Activated CD8-positive, alpha-beta memory T cell treated with anti-CD3 and anti-CD28 coated beads, Interleukin-2, amount 10 ng/mL, durations not matched to agents 7 days and 5 days (primary cell): ENCODE measurements at regions not wholly inside any gene's neighbourhood (a gene's known extent, or its start where the extent isn't known, plus 50 kb on each side); places are given as distances from the start of the nearest gene placed in this dataset.
"Not testable (repeated sequence)": the region's sequence is repeated elsewhere in the genome, so short reads cannot be mapped to it uniquely, and the experiment has no call there.

Source experiments
- ATAC-seq: fragments of 150-1000 bp; cut with Tn5 transposase; one replicate; pipeline ENCODE4 v1.10.0; 2021; ENCODE audit warnings: moderate library complexity
- CTCF ChIA-PET: fragments of 350-600 bp; sonication (Branson Sonifier 250); formaldehyde crosslinking; loops from one replicate; lab custom pipeline; 2021; ENCODE audit warnings: antibody characterized with exemption; lab: Charles Lee
- DNase-seq: peaks from one replicate; pipeline ENCODE4 v3.0.0-alpha.2; 2020
- H3K27ac Mint-ChIP-seq: one replicate; pipeline ENCODE4 v1.8.0; 2021; ENCODE audit warnings: mild to moderate bottlenecking, mixed read lengths
- H3K27me3 Mint-ChIP-seq: one replicate; pipeline ENCODE4 v1.8.0; 2021; ENCODE audit warnings: mixed read lengths
- H3K36me3 Mint-ChIP-seq: one replicate; pipeline ENCODE4 v1.8.0; 2021; ENCODE audit warnings: mild to moderate bottlenecking, mixed read lengths
- H3K4me1 Mint-ChIP-seq: one replicate; pipeline ENCODE4 v1.8.0; 2021; ENCODE audit warnings: mixed read lengths
- H3K4me3 Mint-ChIP-seq: one replicate; pipeline ENCODE4 v1.8.0; 2021; ENCODE audit warnings: mild to moderate bottlenecking, moderate library complexity, mixed read lengths
- H3K9me3 Mint-ChIP-seq: one replicate; pipeline ENCODE4 v1.8.0; 2022; ENCODE audit warnings: low read depth, mixed read lengths

- not testable (repeated sequence) for DNase-seq
Observed at GRCh38 chr3:162708942-162709706, 1212.5 kb downstream of the OTOL1 start.

GRCh38 chr3:162710332-162711112, 1213.9 kb downstream of the OTOL1 start:
- Mint-ChIP-seq H3K9me3 (peaks cover 3% of the 10 kb centered on the region), H3K27ac (no peak overlapping the region), H3K4me1 (no peaks in the 10 kb centered on the region), H3K36me3 (no peaks in the 10 kb centered on the region), H3K27me3 (no peaks in the 10 kb centered on the region), H3K4me3 (no peak overlapping the region)
- ATAC-seq (no peak), DNase-seq (no peak)
- CTCF ChIA-PET, result no interaction called here

More at GRCh38 chr3:162708942-162709706, 1212.5 kb downstream of the OTOL1 start:
- ATAC-seq, CTCF ChIA-PET, H3K9me3 Mint-ChIP-seq, H3K27me3 Mint-ChIP-seq, H3K27ac Mint-ChIP-seq, H3K36me3 Mint-ChIP-seq, H3K4me3 Mint-ChIP-seq, H3K4me1 Mint-ChIP-seq: not testable (repeated sequence)

GRCh38 chr3:162717074-162717473, 1220.5 kb downstream of the OTOL1 start:
- H3K9me3 Mint-ChIP-seq, ATAC-seq, DNase-seq, CTCF ChIA-PET, H3K36me3 Mint-ChIP-seq, H3K27ac Mint-ChIP-seq, H3K27me3 Mint-ChIP-seq, H3K4me1 Mint-ChIP-seq, H3K4me3 Mint-ChIP-seq: not testable (repeated sequence)

GRCh38 chr3:162718697-162719096, 1222.1 kb downstream of the OTOL1 start:
- no peaks in the 10 kb centered on the region for H3K27me3 Mint-ChIP-seq
- DNase-seq (no peak), ATAC-seq (no peak)
- no peaks in the 10 kb centered on the region for H3K9me3 Mint-ChIP-seq
- H3K36me3 Mint-ChIP-seq, result no peaks in the 10 kb centered on the region
- H3K27ac Mint-ChIP-seq, result no peak overlapping the region
- H3K4me1 Mint-ChIP-seq, result no peaks in the 10 kb centered on the region
- CTCF ChIA-PET, result no interaction called here
- H3K4me3 Mint-ChIP-seq, result no peak overlapping the region

- no peak for ATAC-seq
- DNase-seq, result no peak
- Mint-ChIP-seq H3K4me1 (no peaks in the 10 kb centered on the region), H3K4me3 (no peak overlapping the region), H3K36me3 (no peaks in the 10 kb centered on the region), H3K9me3 (no peaks in the 10 kb centered on the region), H3K27ac (no peak overlapping the region), H3K27me3 (no peaks in the 10 kb centered on the region)
- CTCF ChIA-PET, result no interaction called here
Observed at GRCh38 chr3:162719684-162720341, 1223.2 kb downstream of the OTOL1 start.

GRCh38 chr3:162721736-162722135, 1225.1 kb downstream of the OTOL1 start:
- no peaks in the 10 kb centered on the region for H3K4me1 Mint-ChIP-seq
- no peak for DNase-seq
- no peaks in the 10 kb centered on the region for H3K27me3 Mint-ChIP-seq
- no peaks in the 10 kb centered on the region for H3K36me3 Mint-ChIP-seq
- CTCF ChIA-PET, result no interaction called here
- H3K4me3 Mint-ChIP-seq, result no peak overlapping the region
- no peak for ATAC-seq
- H3K27ac Mint-ChIP-seq, result no peak overlapping the region
- no peaks in the 10 kb centered on the region for H3K9me3 Mint-ChIP-seq

- ATAC-seq (no peak), DNase-seq (no peak)
- no peaks in the 10 kb centered on the region for H3K27me3 Mint-ChIP-seq
- no peaks in the 10 kb centered on the region for H3K9me3 Mint-ChIP-seq
- no peak overlapping the region for H3K27ac Mint-ChIP-seq
- no peaks in the 10 kb centered on the region for H3K36me3 Mint-ChIP-seq
- no peak overlapping the region for H3K4me3 Mint-ChIP-seq
- no peaks in the 10 kb centered on the region for H3K4me1 Mint-ChIP-seq
- CTCF ChIA-PET, result no interaction called here
Observed at GRCh38 chr3:162722337-162722736, 1225.7 kb downstream of the OTOL1 start.

GRCh38 chr3:162722796-162723195, 1226.2 kb downstream of the OTOL1 start:
- H3K27me3 Mint-ChIP-seq, H3K4me3 Mint-ChIP-seq, H3K36me3 Mint-ChIP-seq, DNase-seq, H3K4me1 Mint-ChIP-seq, H3K9me3 Mint-ChIP-seq, H3K27ac Mint-ChIP-seq, ATAC-seq, CTCF ChIA-PET: not testable (repeated sequence)

- Mint-ChIP-seq H3K27me3 (no peaks in the 10 kb centered on the region), H3K27ac (no peak overlapping the region), H3K9me3 (peaks cover 3% of the 10 kb centered on the region), H3K4me1 (no peaks in the 10 kb centered on the region), H3K4me3 (no peak overlapping the region), H3K36me3 (no peaks in the 10 kb centered on the region)
- ATAC-seq, result no peak
- CTCF ChIA-PET, result no interaction called here
- DNase-seq, result no peak
Observed at GRCh38 chr3:162729686-162730085, 1233.1 kb downstream of the OTOL1 start.

- H3K27me3 Mint-ChIP-seq, H3K9me3 Mint-ChIP-seq, H3K27ac Mint-ChIP-seq, H3K36me3 Mint-ChIP-seq, H3K4me3 Mint-ChIP-seq, H3K4me1 Mint-ChIP-seq, ATAC-seq, CTCF ChIA-PET, DNase-seq: not testable (repeated sequence)
Observed at GRCh38 chr3:162731961-162732360, 1235.4 kb downstream of the OTOL1 start.

- no peak overlapping the region for H3K4me3 Mint-ChIP-seq
- H3K27me3 Mint-ChIP-seq, result no peaks in the 10 kb centered on the region
- no peaks in the 10 kb centered on the region for H3K36me3 Mint-ChIP-seq
- H3K9me3 Mint-ChIP-seq, result peaks cover 2% of the 10 kb centered on the region
- DNase-seq (no peak), ATAC-seq (no peak)
- CTCF ChIA-PET, result no interaction called here
- no peak overlapping the region for H3K27ac Mint-ChIP-seq
- H3K4me1 Mint-ChIP-seq, result no peaks in the 10 kb centered on the region
Observed at GRCh38 chr3:162738784-162739183, 1242.2 kb downstream of the OTOL1 start.

GRCh38 chr3:162740941-162741596, 1244.5 kb downstream of the OTOL1 start:
- no peak for ATAC-seq
- no peak for DNase-seq

GRCh38 chr3:162742159-162742717, 1245.6 kb downstream of the OTOL1 start:
- Mint-ChIP-seq H3K27me3 (no peaks in the 10 kb centered on the region), H3K36me3 (no peaks in the 10 kb centered on the region), H3K9me3 (peaks cover 2% of the 10 kb centered on the region), H3K4me1 (no peaks in the 10 kb centered on the region), H3K4me3 (no peak overlapping the region), H3K27ac (no peak overlapping the region)
- CTCF ChIA-PET, result no interaction called here
- DNase-seq (no peak), ATAC-seq (no peak)

More at GRCh38 chr3:162740941-162741596, 1244.5 kb downstream of the OTOL1 start:
- Mint-ChIP-seq H3K9me3 (peaks cover 2% of the 10 kb centered on the region), H3K27me3 (no peaks in the 10 kb centered on the region), H3K27ac (no peak overlapping the region), H3K4me1 (no peaks in the 10 kb centered on the region), H3K36me3 (no peaks in the 10 kb centered on the region), H3K4me3 (no peak overlapping the region)
- CTCF ChIA-PET, result no interaction called here
